Effector memory CD4-positive, alpha-beta T cell (primary cell): ENCODE measurements at regions not wholly inside any gene's neighbourhood (a gene's known extent, or its start where the extent isn't known, plus 50 kb on each side); places are given as distances from the start of the nearest gene placed in this dataset.
A peak's percentile ranks its signal among the peaks of the same experiment; 100 is the strongest.

Experiments used
- DNase-seq, 3 donors: peaks; one replicate each; pipeline ENCODE4 v3.0.0-alpha.2; 2020
- H3K27ac ChIP-seq: 2 replicates; pipeline ENCODE4 v1.7.0; 2013; ENCODE audit warnings: mild to moderate bottlenecking, low read length, moderate library complexity; ENCODE audit not compliant: insufficient read depth, poor library complexity, severe bottlenecking
- H3K27me3 ChIP-seq: replicated peaks from 2 replicates; pipeline ENCODE4 v1.7.0; 2013; ENCODE audit warnings: mild to moderate bottlenecking, low read length; ENCODE audit not compliant: insufficient read depth, control insufficient read depth, poor library complexity, severe bottlenecking
- H3K36me3 ChIP-seq: 2 replicates; pipeline ENCODE4 v1.7.0; 2013; ENCODE audit warnings: mild to moderate bottlenecking, low read length, moderate library complexity; ENCODE audit not compliant: control insufficient read depth, insufficient read depth
- H3K4me1 ChIP-seq: 2 replicates; pipeline ENCODE4 v1.7.0; 2013; ENCODE audit warnings: low read length, mild to moderate bottlenecking; ENCODE audit not compliant: control insufficient read depth, insufficient read depth, poor library complexity, severe bottlenecking
- H3K4me3 ChIP-seq: 2 replicates; pipeline ENCODE4 v1.7.0; 2013; ENCODE audit warnings: low read length, low read depth, mild to moderate bottlenecking; ENCODE audit not compliant: insufficient read depth, poor library complexity, severe bottlenecking
- H3K9me3 ChIP-seq: 2 replicates; pipeline ENCODE4 v1.7.0; 2013; ENCODE audit warnings: mild to moderate bottlenecking, low read length, moderate library complexity; ENCODE audit not compliant: control insufficient read depth

- Histone ChIP-seq H3K27me3 (no peaks in the 10 kb centered on the region), H3K4me3 (no peak overlapping the region), H3K27ac (no peak overlapping the region), H3K4me1 (no peaks in the 10 kb centered on the region), H3K9me3 (no peaks in the 10 kb centered on the region), H3K36me3 (no peaks in the 10 kb centered on the region)
- DNase-seq: no peak
Measured at GRCh38 chr6:134443009-134443408, 125.1 kb upstream of the SGK1 start.

GRCh38 chr6:134442073-134442472, 124.2 kb upstream of the SGK1 start:
- Histone ChIP-seq H3K36me3 (no peaks in the 10 kb centered on the region), H3K4me1 (peaks cover 2% of the 10 kb centered on the region), H3K27me3 (no peaks in the 10 kb centered on the region), H3K27ac (no peak overlapping the region), H3K4me3 (no peak overlapping the region), H3K9me3 (no peaks in the 10 kb centered on the region)
- no peak for DNase-seq

GRCh38 chr6:134438837-134439236, 120.9 kb upstream of the SGK1 start:
- Histone ChIP-seq H3K27ac (no peak overlapping the region), H3K27me3 (no peaks in the 10 kb centered on the region), H3K9me3 (no peaks in the 10 kb centered on the region), H3K4me3 (no peak overlapping the region), H3K4me1 (peaks cover 12% of the 10 kb centered on the region), H3K36me3 (no peaks in the 10 kb centered on the region)
- DNase-seq: no peak

- Histone ChIP-seq H3K4me3 (no peak overlapping the region), H3K27me3 (no peaks in the 10 kb centered on the region), H3K27ac (no peak overlapping the region), H3K4me1 (peaks cover 12% of the 10 kb centered on the region), H3K36me3 (no peaks in the 10 kb centered on the region), H3K9me3 (no peaks in the 10 kb centered on the region)
- no peak for DNase-seq
Measured at GRCh38 chr6:134437376-134437775, 119.5 kb upstream of the SGK1 start.

GRCh38 chr6:134436950-134437349, 119.0 kb upstream of the SGK1 start:
- H3K4me1 ChIP-seq: peaks cover 12% of the 10 kb centered on the region
- no peak overlapping the region for H3K27ac ChIP-seq
- H3K36me3 ChIP-seq: no peaks in the 10 kb centered on the region
- DNase-seq: no peak
- no peaks in the 10 kb centered on the region for H3K27me3 ChIP-seq
- H3K9me3 ChIP-seq: no peaks in the 10 kb centered on the region
- H3K4me3 ChIP-seq: no peak overlapping the region

GRCh38 chr6:134436281-134436815, 118.4 kb upstream of the SGK1 start:
- Histone ChIP-seq H3K27ac (peak overlapping the region; percentile 44), H3K9me3 (no peaks in the 10 kb centered on the region), H3K4me1 (peaks cover 12% of the 10 kb centered on the region), H3K36me3 (no peaks in the 10 kb centered on the region), H3K4me3 (peak overlapping the region; percentile 28), H3K27me3 (no peaks in the 10 kb centered on the region)
- DNase-seq: peak in 2 of 3 donors; percentile 21 to 33

- no peaks in the 10 kb centered on the region for H3K27me3 ChIP-seq
- H3K36me3 ChIP-seq: no peaks in the 10 kb centered on the region
- H3K4me1 ChIP-seq: peaks cover 12% of the 10 kb centered on the region
- no peaks in the 10 kb centered on the region for H3K9me3 ChIP-seq
- H3K4me3 ChIP-seq: peak overlapping the region; percentile 28
- no peak for DNase-seq
- H3K27ac ChIP-seq: no peak overlapping the region
Measured at GRCh38 chr6:134435814-134436280, 117.9 kb upstream of the SGK1 start.

- no peak overlapping the region for H3K4me3 ChIP-seq
- no peaks in the 10 kb centered on the region for H3K27me3 ChIP-seq
- peaks cover 12% of the 10 kb centered on the region for H3K4me1 ChIP-seq
- DNase-seq: no peak
- no peaks in the 10 kb centered on the region for H3K36me3 ChIP-seq
- no peaks in the 10 kb centered on the region for H3K9me3 ChIP-seq
- H3K27ac ChIP-seq: no peak overlapping the region
Measured at GRCh38 chr6:134434019-134434942, 116.4 kb upstream of the SGK1 start.

- H3K36me3 ChIP-seq: no peaks in the 10 kb centered on the region
- H3K9me3 ChIP-seq: no peaks in the 10 kb centered on the region
- H3K4me1 ChIP-seq: peaks cover 10% of the 10 kb centered on the region
- no peak overlapping the region for H3K4me3 ChIP-seq
- H3K27me3 ChIP-seq: no peaks in the 10 kb centered on the region
- DNase-seq: no peak
- no peak overlapping the region for H3K27ac ChIP-seq
Measured at GRCh38 chr6:134432036-134432435, 114.1 kb upstream of the SGK1 start.

- DNase-seq: no peak
- H3K36me3 ChIP-seq: no peaks in the 10 kb centered on the region
Measured at GRCh38 chr6:134431421-134431859, 113.5 kb upstream of the SGK1 start.

More at GRCh38 chr6:134431421-134431859, 113.5 kb upstream of the SGK1 start:
- Histone ChIP-seq H3K27ac (no peak overlapping the region), H3K9me3 (no peaks in the 10 kb centered on the region), H3K4me1 (peaks cover 4% of the 10 kb centered on the region), H3K4me3 (no peak overlapping the region), H3K27me3 (no peaks in the 10 kb centered on the region)
